SK-N-SH treated with all-trans-retinoic acid at 6 μM for 48 hours (cell line): ENCODE measurements at regions not wholly inside any gene's neighbourhood (a gene's known extent, or its start where the extent isn't known, plus 50 kb on each side); places are given as distances from the start of the nearest gene placed in this dataset.
"Not testable (repeated sequence)": the region's sequence is repeated elsewhere in the genome, so short reads cannot be mapped to it uniquely, and the experiment has no call there.

ENCODE experiments used
- ATAC-seq: fragments of 200-7000 bp; cut with Tn5 transposase; 3 replicates; pipeline ENCODE4 v1.9.1; 2020; ENCODE audit warnings: mild to moderate bottlenecking, moderate library complexity
- BACH2 ChIP-seq: fragments of 250-450 bp; sonication (Bioruptor Pico); IDR thresholded peaks from 2 replicates; pipeline ENCODE4 v1.9.0; 2021; ENCODE audit warnings: mild to moderate bottlenecking, borderline replicate concordance
- CSDC2 ChIP-seq: fragments of 250-450 bp; sonication (Bioruptor Pico); IDR thresholded peaks from 2 replicates; pipeline ENCODE4 v1.5.0; 2020; ENCODE audit warnings: mild to moderate bottlenecking, moderate library complexity
- GLIS3 ChIP-seq: fragments of 250-450 bp; sonication (Bioruptor Pico); IDR thresholded peaks from 2 replicates; pipeline ENCODE4 v1.5.0; 2020; ENCODE audit warnings: mild to moderate bottlenecking, moderate library complexity
- ISL1 ChIP-seq: fragments of 250-450 bp; sonication (Bioruptor Pico); IDR thresholded peaks from 2 replicates; pipeline ENCODE4 v2.1.2; 2022; ENCODE audit warnings: mild to moderate bottlenecking, moderate library complexity
- OSR1 ChIP-seq: fragments of 250-450 bp; sonication (Bioruptor Pico); IDR thresholded peaks from 2 replicates; pipeline ENCODE4 v1.8.0; 2022; ENCODE audit warnings: moderate library complexity, mild to moderate bottlenecking, inconsistent platforms
- POU6F1 ChIP-seq: fragments of 250-450 bp; sonication (Bioruptor Pico); IDR thresholded peaks from 2 replicates; pipeline ENCODE4 v1.8.0; 2021; ENCODE audit warnings: low read depth, mild to moderate bottlenecking, moderate library complexity, borderline replicate concordance
- PPARA ChIP-seq: fragments of 250-450 bp; sonication (Bioruptor Pico); IDR thresholded peaks from 2 replicates; pipeline ENCODE4 v1.5.0; 2020; ENCODE audit warnings: mild to moderate bottlenecking, borderline replicate concordance
- RARB ChIP-seq: fragments of 250-450 bp; sonication (Bioruptor Pico); IDR thresholded peaks from 2 replicates; pipeline ENCODE4 v1.8.0; 2021; ENCODE audit warnings: mild to moderate bottlenecking, moderate library complexity
- SNAI2 ChIP-seq: fragments of 250-450 bp; sonication (Bioruptor Pico); IDR thresholded peaks from 2 replicates; pipeline ENCODE4 v1.5.0; 2020; ENCODE audit warnings: mild to moderate bottlenecking, moderate library complexity
- TCF4 ChIP-seq: fragments of 250-450 bp; sonication (Bioruptor Pico); IDR thresholded peaks from 2 replicates; pipeline ENCODE4 v1.8.0; 2021; ENCODE audit warnings: mild to moderate bottlenecking, moderate library complexity, borderline replicate concordance
- TOX ChIP-seq: fragments of 250-450 bp; sonication (Bioruptor Pico); IDR thresholded peaks from 2 replicates; pipeline ENCODE4 v1.8.0; 2021; ENCODE audit warnings: mild to moderate bottlenecking, moderate library complexity, borderline replicate concordance
- TSHZ2 ChIP-seq: fragments of 250-450 bp; sonication (Bioruptor Pico); IDR thresholded peaks from 2 replicates; pipeline ENCODE4 v1.5.0; 2020; ENCODE audit warnings: mild to moderate bottlenecking, moderate library complexity
- ZC3H10 ChIP-seq: fragments of 250-450 bp; sonication (Bioruptor Pico); IDR thresholded peaks from 2 replicates; pipeline ENCODE4 v1.5.1; 2021; ENCODE audit warnings: mild to moderate bottlenecking, moderate library complexity
- ZFP30 ChIP-seq: fragments of 450-650 bp; formaldehyde crosslinking; IDR thresholded peaks from 2 replicates; pipeline ENCODE4 v1.5.0; 2022; ENCODE audit warnings: mild to moderate bottlenecking, moderate library complexity
- ZNF70 ChIP-seq: fragments of 450-650 bp; formaldehyde crosslinking; IDR thresholded peaks from 2 replicates; pipeline ENCODE4 v1.5.0; 2020; ENCODE audit warnings: mild to moderate bottlenecking, moderate library complexity
- ZNF8 ChIP-seq: fragments of 450-650 bp; formaldehyde crosslinking; IDR thresholded peaks from 2 replicates; pipeline ENCODE4 v1.5.0; 2020; ENCODE audit warnings: mild to moderate bottlenecking, moderate library complexity
- TF ChIP-seq, protein P1 (sequence below): fragments of 250-450 bp; sonication (Bioruptor Pico); IDR thresholded peaks from 2 replicates; pipeline ENCODE4 v1.5.1; 2021; ENCODE audit warnings: mild to moderate bottlenecking, moderate library complexity

GRCh38 chr10:22103701-22104470 is 100.4 kb upstream of the DNAJC1 start:
- peak; percentile 56; the same call in 2 of the 3 replicates for ATAC-seq
- TF ChIP-seq CSDC2 (CRISPR knock-in tag): no peak
- TF ChIP-seq BACH2 (CRISPR knock-in tag): no peak

GRCh38 chr10:22097696-22098095 is 94.2 kb upstream of the DNAJC1 start:
- TF ChIP-seq TOX (CRISPR knock-in tag): no peak
- TF ChIP-seq RARB (CRISPR knock-in tag): no peak
- TF ChIP-seq ZFP30 (CRISPR knock-in tag): no peak
- no peak for TF ChIP-seq POU6F1 (CRISPR knock-in tag)
- ATAC-seq: no peak

DNA sequence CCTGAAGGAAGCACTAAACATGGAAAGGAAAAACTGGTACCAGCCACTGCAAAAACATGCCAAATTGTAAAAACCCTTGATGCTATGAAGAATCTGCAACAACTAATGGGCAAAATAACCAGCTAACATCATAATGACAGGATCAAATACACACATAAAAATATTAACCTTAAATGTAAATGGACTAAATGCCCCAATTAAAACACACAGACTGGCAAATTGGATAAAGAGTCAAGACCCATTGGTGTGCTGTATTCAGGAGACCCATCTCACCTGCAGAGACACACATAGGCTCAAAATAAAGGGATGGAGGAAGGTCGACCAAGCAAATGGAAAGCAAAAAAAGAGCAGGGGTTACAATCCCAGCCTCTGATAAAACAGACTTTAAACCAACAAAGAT is 87.7 kb upstream of the DNAJC1 start:
- ATAC-seq: not testable (repeated sequence)

GRCh38 chr10:22087402-22087738 is 83.8 kb upstream of the DNAJC1 start:
- TF ChIP-seq ZFP30 (CRISPR knock-in tag) (no peak), TOX (CRISPR knock-in tag) (no peak), POU6F1 (CRISPR knock-in tag) (no peak), CSDC2 (CRISPR knock-in tag) (no peak), TCF4 (CRISPR knock-in tag) (no peak), TSHZ2 (CRISPR knock-in tag) (no peak), GLIS3 (no peak), OSR1 (CRISPR knock-in tag) (no peak)
- ATAC-seq: no peak

- peak; percentile 92 for ATAC-seq
- TF ChIP-seq ISL1 (peak; percentile 62), SNAI2 (CRISPR knock-in tag) (no peak), TCF4 (CRISPR knock-in tag) (0 out of 2 replicates have a peak, but pooled peaks have one; percentile 42)
Measured at GRCh38 chr10:22086730-22087401, 83.3 kb upstream of the DNAJC1 start.

GRCh38 chr10:22079921-22080320 is 76.4 kb upstream of the DNAJC1 start:
- ATAC-seq: not testable (repeated sequence)

- no peak for ATAC-seq
- no peak for TF ChIP-seq POU6F1 (CRISPR knock-in tag)
- TF ChIP-seq, protein P1, sequence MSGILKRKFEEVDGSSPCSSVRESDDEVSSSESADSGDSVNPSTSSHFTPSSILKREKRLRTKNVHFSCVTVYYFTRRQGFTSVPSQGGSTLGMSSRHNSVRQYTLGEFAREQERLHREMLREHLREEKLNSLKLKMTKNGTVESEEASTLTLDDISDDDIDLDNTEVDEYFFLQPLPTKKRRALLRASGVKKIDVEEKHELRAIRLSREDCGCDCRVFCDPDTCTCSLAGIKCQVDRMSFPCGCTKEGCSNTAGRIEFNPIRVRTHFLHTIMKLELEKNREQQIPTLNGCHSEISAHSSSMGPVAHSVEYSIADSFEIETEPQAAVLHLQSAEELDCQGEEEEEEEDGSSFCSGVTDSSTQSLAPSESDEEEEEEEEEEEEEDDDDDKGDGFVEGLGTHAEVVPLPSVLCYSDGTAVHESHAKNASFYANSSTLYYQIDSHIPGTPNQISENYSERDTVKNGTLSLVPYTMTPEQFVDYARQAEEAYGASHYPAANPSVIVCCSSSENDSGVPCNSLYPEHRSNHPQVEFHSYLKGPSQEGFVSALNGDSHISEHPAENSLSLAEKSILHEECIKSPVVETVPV: no peak
- TF ChIP-seq TSHZ2 (CRISPR knock-in tag): no peak
- TF ChIP-seq OSR1 (CRISPR knock-in tag): no peak
- no peak for TF ChIP-seq TOX (CRISPR knock-in tag)
- no peak for TF ChIP-seq ZNF8 (CRISPR knock-in tag)
- no peak for TF ChIP-seq ZNF70
- no peak for TF ChIP-seq ZC3H10 (CRISPR knock-in tag)
- TF ChIP-seq PPARA (CRISPR knock-in tag): no peak
Measured at GRCh38 chr10:22071332-22071731, 67.8 kb upstream of the DNAJC1 start.
